ENCODE measurements at regions not wholly inside any gene's neighbourhood (a gene's known extent, or its start where the extent isn't known, plus 50 kb on each side); places are given as distances from the start of the nearest gene placed in this dataset.
A peak's percentile ranks its signal among the peaks of the same experiment; 100 is the strongest.

- H3K27ac ChIP-seq = peak overlapping the region in 3 of 8 donors; percentile 7 to 46 (median 15)
- H3K4me3 ChIP-seq = no peak overlapping the region
- DNase-seq = no peak
These were observed 101.8 kb upstream of the AKIRIN2 start for GRCh38 chr6:87803791-87804190.

GRCh38 chr6:87799651-87800050 lies 97.6 kb upstream of the AKIRIN2 start:
- no peaks in the 10 kb centered on the region for H3K27me3 ChIP-seq (replicated peaks in 1 of 7)
- TF ChIP-seq, protein P1, sequence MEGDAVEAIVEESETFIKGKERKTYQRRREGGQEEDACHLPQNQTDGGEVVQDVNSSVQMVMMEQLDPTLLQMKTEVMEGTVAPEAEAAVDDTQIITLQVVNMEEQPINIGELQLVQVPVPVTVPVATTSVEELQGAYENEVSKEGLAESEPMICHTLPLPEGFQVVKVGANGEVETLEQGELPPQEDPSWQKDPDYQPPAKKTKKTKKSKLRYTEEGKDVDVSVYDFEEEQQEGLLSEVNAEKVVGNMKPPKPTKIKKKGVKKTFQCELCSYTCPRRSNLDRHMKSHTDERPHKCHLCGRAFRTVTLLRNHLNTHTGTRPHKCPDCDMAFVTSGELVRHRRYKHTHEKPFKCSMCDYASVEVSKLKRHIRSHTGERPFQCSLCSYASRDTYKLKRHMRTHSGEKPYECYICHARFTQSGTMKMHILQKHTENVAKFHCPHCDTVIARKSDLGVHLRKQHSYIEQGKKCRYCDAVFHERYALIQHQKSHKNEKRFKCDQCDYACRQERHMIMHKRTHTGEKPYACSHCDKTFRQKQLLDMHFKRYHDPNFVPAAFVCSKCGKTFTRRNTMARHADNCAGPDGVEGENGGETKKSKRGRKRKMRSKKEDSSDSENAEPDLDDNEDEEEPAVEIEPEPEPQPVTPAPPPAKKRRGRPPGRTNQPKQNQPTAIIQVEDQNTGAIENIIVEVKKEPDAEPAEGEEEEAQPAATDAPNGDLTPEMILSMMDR (IDR thresholded peaks at IDR 0.05 in 8 of 11, conservative IDR thresholded peaks at IDR 0.05 in 3 of 11) = no peak
- TF ChIP-seq POLR2AphosphoS5 (IDR thresholded peaks at IDR 0.05) = no peak
- TF ChIP-seq POLR2A (IDR thresholded peaks at IDR 0.05) = no peak
- H3K4me3 ChIP-seq = no peak overlapping the region
- peaks cover 5 to 66% (median 39%) of the 10 kb centered on the region in 6 donors for H3K4me1 ChIP-seq
- no peaks in the 10 kb centered on the region for H3K9me3 ChIP-seq
- WGBS, 5 donors = 42 to 61% (median 50%) methylated on average over 6 of the region's 6 CpGs
- DNase-seq = no peak
- intact Hi-C loops (cut with DNase I; ENCODE audit: low total_unique reads) = loop anchor here (5.0 kb wide), 1 partner anchor 407 kb away; no protein-coding TSS in a partner anchor
- H3K36me3 ChIP-seq = no peaks in the 10 kb centered on the region
- H3K27ac ChIP-seq = no peak overlapping the region

More at GRCh38 chr6:87803791-87804190, 101.8 kb upstream of the AKIRIN2 start:
- H3K4me1 ChIP-seq = peaks cover 0 to 57% (median 19%) of the 10 kb centered on the region in 6 donors
- H3K9me3 ChIP-seq = no peaks in the 10 kb centered on the region
- 72 to 91% (median 84%) methylated on average over 3 of the region's 3 CpGs for WGBS, 5 donors
- H3K36me3 ChIP-seq = no peaks in the 10 kb centered on the region
- no peaks in the 10 kb centered on the region for H3K27me3 ChIP-seq (replicated peaks in 1 of 7)
- intact Hi-C loops (cut with DNase I; ENCODE audit: low total_unique reads) = no loop called here
- TF ChIP-seq, protein P1 (IDR thresholded peaks at IDR 0.05 in 8 of 11, conservative IDR thresholded peaks at IDR 0.05 in 3 of 11) = no peak
- TF ChIP-seq POLR2AphosphoS5 (IDR thresholded peaks at IDR 0.05) (no peak), POLR2A (IDR thresholded peaks at IDR 0.05) (no peak)

DNA sequence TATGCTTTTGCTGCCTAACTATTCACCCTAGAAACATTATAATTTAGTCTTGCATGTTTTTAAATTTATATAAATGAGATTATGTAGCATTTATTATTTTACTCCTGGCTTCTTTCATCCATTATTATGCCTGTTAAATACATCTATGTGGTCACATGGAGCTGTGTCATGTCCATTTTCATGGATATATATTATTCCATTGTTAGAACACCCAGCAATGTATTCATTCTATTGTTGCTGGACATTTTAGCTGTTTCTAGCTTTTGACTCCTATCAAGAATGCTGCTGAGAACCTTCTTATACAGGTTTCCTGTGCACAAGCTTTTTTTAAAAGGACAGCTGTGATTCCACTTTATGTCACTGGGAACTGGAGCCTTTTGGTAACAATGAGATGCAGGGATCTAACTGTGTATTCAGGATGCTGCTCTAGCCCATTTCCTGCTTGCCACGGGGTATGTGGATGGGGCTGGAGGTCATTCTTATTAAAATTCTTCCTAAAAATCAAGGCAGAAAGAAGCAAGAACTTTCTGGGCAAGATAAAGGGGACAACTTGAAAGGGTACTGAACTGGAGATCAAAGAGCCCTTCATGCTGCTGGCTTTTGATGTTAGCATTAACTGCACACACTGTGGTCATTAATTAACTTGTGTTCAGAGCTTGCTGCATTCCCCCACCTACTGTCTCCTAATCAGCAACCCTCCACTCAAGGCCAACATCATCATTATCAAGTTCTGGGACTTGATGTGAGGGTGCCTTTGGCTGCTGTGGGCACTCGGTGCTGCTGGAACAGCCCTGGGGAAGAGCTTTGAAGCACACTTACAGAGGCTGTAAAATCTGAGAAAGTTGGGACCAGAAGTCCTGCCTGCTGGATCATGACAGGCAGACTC lies 96.6 kb upstream of the AKIRIN2 start:
- Histone ChIP-seq H3K4me1 (peaks cover 5 to 67% (median 39%) of the 10 kb centered on the region in 6 donors), H3K27ac (no peak overlapping the region), H3K4me3 (no peak overlapping the region), H3K9me3 (no peaks in the 10 kb centered on the region), H3K27me3 (replicated peaks in 1 of 7) (no peaks in the 10 kb centered on the region), H3K36me3 (no peaks in the 10 kb centered on the region)
- intact Hi-C loops (cut with DNase I; ENCODE audit: low total_unique reads) = loop anchor here (5.0 kb wide), 1 partner anchor 406 kb away; no protein-coding TSS in a partner anchor
- TF ChIP-seq POLR2AphosphoS5 (IDR thresholded peaks at IDR 0.05) = no peak
- TF ChIP-seq, protein P1 (IDR thresholded peaks at IDR 0.05 in 8 of 11, conservative IDR thresholded peaks at IDR 0.05 in 3 of 11) = no peak
- TF ChIP-seq POLR2A (IDR thresholded peaks at IDR 0.05) = no peak
- WGBS, 5 donors = 27 to 51% (median 44%) methylated on average over 2 of the region's 2 CpGs
- no peak for DNase-seq
